ENCODE measurements at regions not wholly inside any gene's neighbourhood (a gene's known extent, or its start where the extent isn't known, plus 50 kb on each side); places are given as distances from the start of the nearest gene placed in this dataset.

- H4K20me1 ChIP-seq (ENCODE audit: insufficient read depth, low read length): no peaks in the 10 kb centered on the region
- H3K4ac ChIP-seq (ENCODE audit: low read depth, low read length): no peak overlapping the region
- no peak overlapping the region for H2BK120ac ChIP-seq (ENCODE audit: low read depth, low read length)
- no peak overlapping the region for H4K5ac ChIP-seq (ENCODE audit: low read depth, low read length)
- TF ChIP-seq POLR2A (IDR thresholded peaks at IDR 0.05; ENCODE audit: low read depth, low read length): no peak
- H3K9ac ChIP-seq (ENCODE audit: low read depth, low read length): no peak overlapping the region
- no peaks in the 10 kb centered on the region for H3K9me1 ChIP-seq (ENCODE audit: insufficient read depth, low read length)
- DNase-seq (no peak), ATAC-seq (ENCODE audit: low read depth) (no peak)
- in situ Hi-C loops (cut with MboI; ENCODE audit: low sequenced_read_pairs): no loop called here
- H2AK9ac ChIP-seq (replicated peaks; ENCODE audit: low read depth, low read length, poor library complexity): no peak overlapping the region
- H3K14ac ChIP-seq (replicated peaks; ENCODE audit: low read depth, low read length): no peak overlapping the region
- no peaks in the 10 kb centered on the region for H3K79me1 ChIP-seq (ENCODE audit: low read depth in 1 of 2, low read length in 2 of 2)
- no peak overlapping the region for H2BK5ac ChIP-seq (ENCODE audit: low read depth, low read length, poor library complexity, severe bottlenecking)
- ChIA-PET CTCF (no interaction called here), POLR2A (ENCODE audit: unreplicated experiment) (interaction anchor here (0.6 kb wide), 1 partner anchor 53 kb away, joined by 3 read pairs; no protein-coding TSS in a partner anchor)
- no peak overlapping the region for H3K4me3 ChIP-seq (ENCODE audit: insufficient read depth, low read depth, low read length)
- H4K91ac ChIP-seq (ENCODE audit: insufficient read depth, low read depth, low read length): no peak overlapping the region
- no peak overlapping the region for H3K27ac ChIP-seq (ENCODE audit: insufficient read depth, low read length)
- H2BK20ac ChIP-seq (ENCODE audit: low read depth, low read length): no peak overlapping the region
- intact Hi-C loops (cut with micrococcal nuclease): no loop called here
- no peak overlapping the region for H3K4me2 ChIP-seq (ENCODE audit: low read depth, low read length)
- dilution Hi-C loops (cut with HindIII; ENCODE audit: low sequenced_read_pairs, unreplicated experiment): no loop called here
- no peak overlapping the region for H2BK15ac ChIP-seq (ENCODE audit: low read depth, low read length)
- H3K56ac ChIP-seq (ENCODE audit: extremely low read depth, insufficient read depth, low read length): no peak overlapping the region
- no peaks in the 10 kb centered on the region for H3K4me1 ChIP-seq (ENCODE audit: control insufficient read depth, insufficient read depth, low read length)
- no TSS peak for BruUV-seq (replicated peaks)
- H3K36me3 ChIP-seq (ENCODE audit: control insufficient read depth, insufficient read depth, low read length): no peaks in the 10 kb centered on the region
- H2AK5ac ChIP-seq (ENCODE audit: low read depth, low read length): no peak overlapping the region
- no CpG with 5 or more reads among the region's 3 CpGs for WGBS, 2 experiments (ENCODE audit: extremely low coverage in 2 of 2, insufficient read length in 1 of 2)
- H3K9me3 ChIP-seq (ENCODE audit: control insufficient read depth, insufficient read depth, low read length): no peaks in the 10 kb centered on the region
- no peak overlapping the region for H2AFZ ChIP-seq (replicated peaks; ENCODE audit: low read length, poor library complexity)
- no peak overlapping the region for H3K23ac ChIP-seq (ENCODE audit: low read depth, low read length)
- no peaks in the 10 kb centered on the region for H3K27me3 ChIP-seq (ENCODE audit: control insufficient read depth, insufficient read depth, low read length)
- no peak overlapping the region for H3K18ac ChIP-seq (ENCODE audit: low read depth, low read length)
- H4K8ac ChIP-seq (ENCODE audit: low read depth in 2 of 2, low read length in 2 of 2): no peak overlapping the region
Observed at GRCh38 chr4:137443031-137443800, 89.1 kb downstream of the PCDH18 start.

All from IMR-90 (cell line).